ENCODE measurements at regions not wholly inside any gene's neighbourhood (a gene's known extent, or its start where the extent isn't known, plus 50 kb on each side); places are given as distances from the start of the nearest gene placed in this dataset.

GRCh38 chr18:24840051-24840450 lies 379.6 kb downstream of the HRH4 start:
- DNase-seq = no peak

GRCh38 chr18:24840640-24841039 lies 380.2 kb downstream of the HRH4 start:
- DNase-seq = no peak

- no peak for DNase-seq
Observed at GRCh38 chr18:24841536-24841935, 381.1 kb downstream of the HRH4 start.

GRCh38 chr18:24843123-24843522 lies 382.7 kb downstream of the HRH4 start:
- DNase-seq = no peak

- DNase-seq = no peak
Observed at GRCh38 chr18:24846138-24846537, 385.7 kb downstream of the HRH4 start.

- DNase-seq = no peak
Observed at GRCh38 chr18:24850532-24850931, 390.1 kb downstream of the HRH4 start.

GRCh38 chr18:24853076-24853475 lies 392.6 kb downstream of the HRH4 start:
- DNase-seq = no peak

GRCh38 chr18:24860978-24861680 lies 400.7 kb downstream of the HRH4 start:
- DNase-seq = no peak

GRCh38 chr18:24862201-24862816 lies 401.9 kb downstream of the HRH4 start:
- no peak for DNase-seq

GRCh38 chr18:24868311-24868710 lies 407.9 kb downstream of the HRH4 start:
- no peak for DNase-seq

- no peak for DNase-seq
Observed at GRCh38 chr18:24868760-24869237, 408.4 kb downstream of the HRH4 start.

GRCh38 chr18:24869285-24869684 lies 408.8 kb downstream of the HRH4 start:
- DNase-seq = no peak

- DNase-seq = no peak
Observed at GRCh38 chr18:24875286-24875685, 414.8 kb downstream of the HRH4 start.

GRCh38 chr18:24875777-24876176 lies 415.3 kb downstream of the HRH4 start:
- DNase-seq = no peak

GRCh38 chr18:24876266-24876665 lies 415.8 kb downstream of the HRH4 start:
- DNase-seq = no peak

GRCh38 chr18:24877066-24877465 lies 416.6 kb downstream of the HRH4 start:
- no peak for DNase-seq

- no peak for DNase-seq
Observed at GRCh38 chr18:24877546-24877945, 417.1 kb downstream of the HRH4 start.

- DNase-seq = no peak
Observed at GRCh38 chr18:24878289-24878688, 417.9 kb downstream of the HRH4 start.

GRCh38 chr18:24885276-24885675 lies 424.8 kb downstream of the HRH4 start:
- no peak for DNase-seq

GRCh38 chr18:24894880-24895279 lies 434.4 kb downstream of the HRH4 start:
- DNase-seq = no peak

GRCh38 chr18:24897461-24897860 lies 437.0 kb downstream of the HRH4 start:
- DNase-seq = no peak

GRCh38 chr18:24910221-24910620 lies 441.7 kb downstream of the ZNF521 start:
- no peak for DNase-seq

- no peak for DNase-seq
Observed at GRCh38 chr18:24913507-24914170, 438.3 kb downstream of the ZNF521 start.

GRCh38 chr18:24914171-24914525 lies 437.8 kb downstream of the ZNF521 start:
- no peak for DNase-seq
